ENCODE measurements at regions not wholly inside any gene's neighbourhood (a gene's known extent, or its start where the extent isn't known, plus 50 kb on each side); places are given as distances from the start of the nearest gene placed in this dataset.

DNA sequence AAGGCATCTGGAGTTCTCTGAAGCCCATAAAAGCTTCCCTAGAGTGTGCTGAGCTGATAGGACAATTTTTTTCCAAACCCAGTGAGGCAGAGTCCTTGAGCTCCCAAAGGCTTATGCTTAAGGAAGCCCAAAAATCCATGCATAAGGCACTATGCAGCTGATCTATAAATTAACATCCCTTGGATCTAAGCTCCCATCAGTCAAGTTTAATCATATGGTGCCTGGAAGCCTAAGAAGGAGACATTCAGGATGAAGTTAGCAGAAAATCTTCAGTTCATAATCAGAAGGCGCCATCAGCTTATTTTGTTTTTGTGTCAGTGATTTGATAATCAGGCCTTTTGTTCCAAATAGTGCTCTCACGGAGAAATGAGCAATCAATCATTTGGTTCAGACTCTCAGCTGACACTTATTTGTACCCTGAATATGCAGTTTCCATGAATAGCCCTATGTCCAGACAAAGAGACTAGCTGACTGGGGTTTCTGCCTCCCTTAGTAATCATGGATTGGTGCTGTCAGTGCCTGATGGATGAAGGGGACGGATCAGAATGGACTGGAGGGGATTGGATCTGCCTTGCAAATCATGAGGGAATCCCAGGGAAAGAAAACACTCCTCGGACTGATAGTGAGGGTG lies 464.8 kb upstream of the RGPD4 start:
- Mint-ChIP-seq H3K36me3 (no peaks in the 10 kb centered on the region), H3K4me3 (no peak overlapping the region), H3K4me1 (no peaks in the 10 kb centered on the region), H3K9me3 (ENCODE audit: low read depth) (peaks cover 7% of the 10 kb centered on the region), H3K27me3 (no peaks in the 10 kb centered on the region), H3K27ac (no peak overlapping the region)
- CTCF ChIA-PET = no interaction called here
- no peak for ATAC-seq
- DNase-seq = no peak

DNA sequence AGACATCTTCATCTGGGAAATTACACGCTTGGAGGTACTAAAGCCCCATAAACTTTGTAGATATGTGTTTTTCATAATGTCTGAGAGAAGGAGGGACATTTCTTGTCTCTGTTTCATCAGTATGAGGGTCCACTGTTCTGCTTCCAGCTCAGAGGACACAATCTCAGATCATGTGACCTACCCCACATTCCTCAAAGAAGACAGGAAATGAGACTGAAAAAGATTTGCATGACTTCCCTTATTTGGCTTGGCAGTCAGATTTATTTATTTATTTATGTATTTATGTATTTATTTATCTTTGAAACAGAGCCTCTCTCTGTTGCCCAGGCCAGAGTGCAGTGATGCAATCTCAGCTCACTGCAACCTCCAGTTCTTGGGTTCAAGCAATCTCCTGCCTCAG lies 463.7 kb upstream of the RGPD4 start:
- CTCF ChIA-PET = no interaction called here
- Mint-ChIP-seq H3K27ac (no peak overlapping the region), H3K36me3 (no peaks in the 10 kb centered on the region), H3K4me1 (no peaks in the 10 kb centered on the region), H3K9me3 (ENCODE audit: low read depth) (peaks cover 8% of the 10 kb centered on the region), H3K27me3 (no peaks in the 10 kb centered on the region), H3K4me3 (no peak overlapping the region)
- DNase-seq (no peak), ATAC-seq (no peak)

GRCh38 chr2:107363806-107364205 lies 462.9 kb upstream of the RGPD4 start:
- DNase-seq (no peak), ATAC-seq (no peak)
- no peak overlapping the region for H3K27ac Mint-ChIP-seq
- no peak overlapping the region for H3K4me3 Mint-ChIP-seq
- H3K36me3 Mint-ChIP-seq = no peaks in the 10 kb centered on the region
- H3K4me1 Mint-ChIP-seq = no peaks in the 10 kb centered on the region
- peaks cover 10% of the 10 kb centered on the region for H3K9me3 Mint-ChIP-seq (ENCODE audit: low read depth)
- H3K27me3 Mint-ChIP-seq = no peaks in the 10 kb centered on the region
- CTCF ChIA-PET = no interaction called here

DNA sequence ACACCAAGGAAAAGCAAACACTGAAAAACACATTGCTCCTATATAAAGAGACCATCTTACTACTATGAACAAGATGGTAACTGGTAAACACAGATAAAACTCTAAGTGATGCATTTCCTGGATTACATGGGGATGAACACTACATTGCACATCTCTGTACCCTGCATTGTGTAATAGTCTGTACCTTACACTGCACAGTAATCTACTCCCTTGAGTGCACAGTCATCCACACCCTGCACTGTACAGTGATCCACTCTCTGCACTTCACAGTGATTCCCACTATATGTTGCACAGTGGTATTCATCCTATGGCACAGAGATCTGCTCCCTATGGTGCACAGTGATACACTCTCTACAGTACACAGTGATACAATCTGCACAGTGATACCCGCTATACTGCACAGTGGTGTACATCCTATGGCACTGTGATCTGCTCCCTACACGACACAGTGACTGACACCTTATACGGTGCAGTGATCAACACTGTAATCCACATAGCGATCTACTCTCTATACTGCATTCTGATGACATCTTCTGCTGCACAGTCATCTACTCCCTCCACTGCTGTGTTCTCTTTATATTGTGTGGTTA lies 462.2 kb upstream of the RGPD4 start:
- Mint-ChIP-seq H3K4me3 (no peak overlapping the region), H3K27ac (no peak overlapping the region), H3K36me3 (no peaks in the 10 kb centered on the region), H3K27me3 (no peaks in the 10 kb centered on the region), H3K9me3 (ENCODE audit: low read depth) (peaks cover 11% of the 10 kb centered on the region), H3K4me1 (no peaks in the 10 kb centered on the region)
- ATAC-seq (no peak), DNase-seq (no peak)
- CTCF ChIA-PET = no interaction called here

- CTCF ChIA-PET = no interaction called here
- no peaks in the 10 kb centered on the region for H3K27me3 Mint-ChIP-seq
- H3K36me3 Mint-ChIP-seq = no peaks in the 10 kb centered on the region
- H3K4me1 Mint-ChIP-seq = no peaks in the 10 kb centered on the region
- no peaks in the 10 kb centered on the region for H3K9me3 Mint-ChIP-seq (ENCODE audit: low read depth)
- no peak overlapping the region for H3K27ac Mint-ChIP-seq
- no peak overlapping the region for H3K4me3 Mint-ChIP-seq
- no peak for ATAC-seq
- DNase-seq = no peak
Measured at GRCh38 chr2:107374249-107374648, 452.4 kb upstream of the RGPD4 start.

DNA sequence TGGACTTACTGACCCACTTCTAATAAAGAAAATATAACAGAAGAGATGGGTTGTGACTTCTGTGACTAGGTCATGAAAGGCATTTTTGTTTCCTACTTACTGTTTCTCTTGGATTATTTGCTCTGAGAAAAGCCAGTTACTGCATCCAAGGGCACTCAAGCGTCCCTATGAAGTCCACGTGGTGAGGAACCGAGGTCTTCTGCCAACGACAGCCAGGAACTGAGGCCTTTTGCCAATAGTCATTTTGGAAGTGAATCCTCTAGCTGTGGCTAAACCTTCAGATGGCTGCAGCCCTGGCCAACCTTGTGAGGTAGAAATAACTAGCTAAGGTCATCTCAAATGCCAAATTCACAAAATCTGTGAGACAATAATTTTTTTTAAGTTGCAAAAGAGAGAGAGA lies 449.8 kb upstream of the RGPD4 start:
- ATAC-seq (no peak), DNase-seq (no peak)
- Mint-ChIP-seq H3K9me3 (ENCODE audit: low read depth) (peaks cover 2% of the 10 kb centered on the region), H3K4me3 (no peak overlapping the region), H3K27ac (no peak overlapping the region), H3K4me1 (no peaks in the 10 kb centered on the region), H3K27me3 (no peaks in the 10 kb centered on the region), H3K36me3 (no peaks in the 10 kb centered on the region)
- CTCF ChIA-PET = no interaction called here

- ATAC-seq (no peak), DNase-seq (no peak)
- Mint-ChIP-seq H3K4me1 (no peaks in the 10 kb centered on the region), H3K9me3 (ENCODE audit: low read depth) (peaks cover 8% of the 10 kb centered on the region), H3K27me3 (no peaks in the 10 kb centered on the region), H3K27ac (no peak overlapping the region), H3K36me3 (no peaks in the 10 kb centered on the region), H3K4me3 (no peak overlapping the region)
- CTCF ChIA-PET = no interaction called here
Measured at GRCh38 chr2:107380912-107381311, 445.8 kb upstream of the RGPD4 start.

- CTCF ChIA-PET = no interaction called here
Measured at GRCh38 chr2:107383691-107384090, 443.0 kb upstream of the RGPD4 start.

DNA sequence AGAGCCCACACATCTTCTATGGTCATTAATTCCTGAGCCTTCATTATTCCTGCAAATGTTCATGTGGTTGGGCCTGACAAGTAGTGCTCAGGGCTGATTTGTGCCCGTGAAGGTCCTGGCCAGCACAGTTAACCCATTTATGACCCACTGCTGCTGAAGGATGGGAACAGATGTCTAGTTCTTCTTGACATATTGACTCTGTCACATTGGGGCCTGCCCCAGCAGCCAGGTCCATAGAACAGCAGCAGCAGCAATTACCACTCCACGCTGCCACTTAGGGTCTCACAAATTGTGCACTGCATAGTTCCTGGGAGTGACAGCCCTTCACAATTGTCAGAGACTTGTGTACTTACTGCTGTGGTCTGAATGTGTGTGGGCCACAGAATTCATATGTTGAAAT lies 442.3 kb upstream of the RGPD4 start:
- CTCF ChIA-PET = no interaction called here
- ATAC-seq (no peak), DNase-seq (no peak)
- Mint-ChIP-seq H3K4me3 (no peak overlapping the region), H3K36me3 (no peaks in the 10 kb centered on the region), H3K9me3 (ENCODE audit: low read depth) (peaks cover 10% of the 10 kb centered on the region), H3K27me3 (no peaks in the 10 kb centered on the region), H3K27ac (no peak overlapping the region), H3K4me1 (no peaks in the 10 kb centered on the region)

More at GRCh38 chr2:107383691-107384090, 443.0 kb upstream of the RGPD4 start:
- Mint-ChIP-seq H3K9me3 (ENCODE audit: low read depth) (peaks cover 10% of the 10 kb centered on the region), H3K27ac (no peak overlapping the region), H3K27me3 (no peaks in the 10 kb centered on the region), H3K4me1 (no peaks in the 10 kb centered on the region), H3K36me3 (no peaks in the 10 kb centered on the region), H3K4me3 (no peak overlapping the region)
- no peak for ATAC-seq
- DNase-seq = no peak

GRCh38 chr2:107385921-107386320 lies 440.8 kb upstream of the RGPD4 start:
- DNase-seq = no peak
- Mint-ChIP-seq H3K36me3 (no peaks in the 10 kb centered on the region), H3K4me3 (no peak overlapping the region), H3K27ac (no peak overlapping the region), H3K4me1 (no peaks in the 10 kb centered on the region), H3K9me3 (ENCODE audit: low read depth) (peaks cover 10% of the 10 kb centered on the region), H3K27me3 (no peaks in the 10 kb centered on the region)
- CTCF ChIA-PET = no interaction called here
- no peak for ATAC-seq

GRCh38 chr2:107392241-107392704 lies 434.4 kb upstream of the RGPD4 start:
- Mint-ChIP-seq H3K27me3 (no peaks in the 10 kb centered on the region), H3K9me3 (ENCODE audit: low read depth) (peaks cover 7% of the 10 kb centered on the region), H3K4me3 (no peak overlapping the region), H3K27ac (no peak overlapping the region), H3K4me1 (no peaks in the 10 kb centered on the region), H3K36me3 (no peaks in the 10 kb centered on the region)
- CTCF ChIA-PET = no interaction called here
- ATAC-seq (no peak), DNase-seq (no peak)

DNA sequence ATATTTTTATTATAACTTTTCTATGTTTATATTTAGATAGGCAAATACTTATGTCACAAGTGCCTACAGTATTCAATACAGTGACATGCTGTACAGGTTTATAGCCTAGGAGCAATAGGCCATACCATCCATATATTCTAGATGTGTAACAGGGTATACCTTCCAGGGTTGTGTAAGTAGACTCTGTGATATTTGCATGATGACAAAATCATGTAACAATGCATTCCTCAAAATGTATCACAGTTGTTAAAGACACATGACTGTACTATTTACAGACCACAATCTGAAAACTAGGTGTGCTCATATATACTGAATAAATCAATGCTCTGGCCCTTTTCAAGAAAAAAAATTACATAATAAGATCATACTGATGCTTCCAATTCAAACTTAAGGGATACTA lies 433.2 kb upstream of the RGPD4 start:
- Mint-ChIP-seq H3K4me3 (no peak overlapping the region), H3K27ac (no peak overlapping the region), H3K9me3 (ENCODE audit: low read depth) (peaks cover 5% of the 10 kb centered on the region), H3K27me3 (no peaks in the 10 kb centered on the region), H3K36me3 (no peaks in the 10 kb centered on the region), H3K4me1 (no peaks in the 10 kb centered on the region)
- CTCF ChIA-PET = no interaction called here
- DNase-seq (no peak), ATAC-seq (no peak)

- no peak overlapping the region for H3K27ac Mint-ChIP-seq
- CTCF ChIA-PET = no interaction called here
- no peak overlapping the region for H3K4me3 Mint-ChIP-seq
- H3K27me3 Mint-ChIP-seq = no peaks in the 10 kb centered on the region
- no peaks in the 10 kb centered on the region for H3K36me3 Mint-ChIP-seq
- peaks cover 3% of the 10 kb centered on the region for H3K9me3 Mint-ChIP-seq (ENCODE audit: low read depth)
- ATAC-seq (no peak), DNase-seq (no peak)
- peaks cover 2% of the 10 kb centered on the region for H3K4me1 Mint-ChIP-seq
Measured at GRCh38 chr2:107398683-107399082, 428.0 kb upstream of the RGPD4 start.

- Mint-ChIP-seq H3K27me3 (no peaks in the 10 kb centered on the region), H3K4me1 (peaks cover 2% of the 10 kb centered on the region), H3K9me3 (ENCODE audit: low read depth) (no peaks in the 10 kb centered on the region), H3K36me3 (no peaks in the 10 kb centered on the region), H3K27ac (no peak overlapping the region), H3K4me3 (no peak overlapping the region)
- no peak for ATAC-seq
- no peak for DNase-seq
- CTCF ChIA-PET = no interaction called here
Measured at GRCh38 chr2:107402330-107402729, 424.4 kb upstream of the RGPD4 start.

DNA sequence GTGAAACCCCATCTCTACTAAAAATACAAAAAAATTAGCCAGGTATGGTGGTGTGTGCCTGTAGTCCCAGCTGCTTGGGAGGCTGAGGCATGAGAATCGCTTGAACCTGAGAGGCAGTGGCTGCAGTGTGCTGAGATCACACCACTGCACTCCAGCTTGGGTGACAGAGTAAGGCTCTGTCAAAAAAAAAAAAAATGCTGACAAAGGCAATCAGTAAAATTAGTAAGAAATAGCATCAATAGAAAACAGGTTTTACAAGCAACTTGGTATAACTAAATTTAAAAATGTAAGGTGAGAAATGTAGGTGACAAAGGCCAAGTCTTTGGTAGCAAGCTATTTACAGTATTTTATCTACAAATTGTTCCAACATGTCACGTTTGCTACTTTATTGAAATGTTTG lies 421.4 kb upstream of the RGPD4 start:
- Mint-ChIP-seq H3K4me3 (no peak overlapping the region), H3K27me3 (no peaks in the 10 kb centered on the region), H3K9me3 (ENCODE audit: low read depth) (peaks cover 2% of the 10 kb centered on the region), H3K4me1 (peaks cover 2% of the 10 kb centered on the region), H3K36me3 (no peaks in the 10 kb centered on the region), H3K27ac (no peak overlapping the region)
- no peak for ATAC-seq
- no peak for DNase-seq
- CTCF ChIA-PET = no interaction called here
